Activated CD4-positive, alpha-beta T cell treated with anti-CD3 and anti-CD28 coated beads, Interleukin-2, amount 50 U/mL, for 24 hours (primary cell): ENCODE measurements at regions not wholly inside any gene's neighbourhood (a gene's known extent, or its start where the extent isn't known, plus 50 kb on each side); places are given as distances from the start of the nearest gene placed in this dataset.

ENCODE experiments used
- DNase-seq, 2 donors: peaks; one replicate each; pipeline ENCODE4 v3.0.0-alpha.2; 2020; ENCODE audit warnings: low read depth in 1 of 2, low spot score in 1 of 2

- DNase-seq = no peak
Measured at GRCh38 chr2:234679741-234680687, 183.1 kb upstream of the ARL4C start.

- no peak for DNase-seq
Measured at GRCh38 chr2:234679301-234679740, 182.4 kb upstream of the ARL4C start.

- DNase-seq = no peak
Measured at GRCh38 chr2:234678711-234679110, 181.8 kb upstream of the ARL4C start.

GRCh38 chr2:234677758-234678538 is 181.1 kb upstream of the ARL4C start:
- no peak for DNase-seq

- no peak for DNase-seq
Measured at GRCh38 chr2:234676783-234677450, 180.0 kb upstream of the ARL4C start.

- no peak for DNase-seq
Measured at GRCh38 chr2:234676109-234676782, 179.4 kb upstream of the ARL4C start.

- no peak for DNase-seq
Measured at GRCh38 chr2:234674781-234675201, 177.9 kb upstream of the ARL4C start.

GRCh38 chr2:234673961-234674759 is 177.3 kb upstream of the ARL4C start:
- no peak for DNase-seq

- DNase-seq = no peak
Measured at GRCh38 chr2:234673501-234673900, 176.6 kb upstream of the ARL4C start.

- no peak for DNase-seq
Measured at GRCh38 chr2:234672498-234673150, 175.7 kb upstream of the ARL4C start.

- DNase-seq = no peak
Measured at GRCh38 chr2:234671716-234672115, 174.8 kb upstream of the ARL4C start.

- no peak for DNase-seq
Measured at GRCh38 chr2:234671231-234671630, 174.3 kb upstream of the ARL4C start.

GRCh38 chr2:234670806-234671205 is 173.9 kb upstream of the ARL4C start:
- no peak for DNase-seq

GRCh38 chr2:234670052-234670451 is 173.2 kb upstream of the ARL4C start:
- DNase-seq = no peak

- no peak for DNase-seq
Measured at GRCh38 chr2:234669621-234670020, 172.7 kb upstream of the ARL4C start.

GRCh38 chr2:234669001-234669400 is 172.1 kb upstream of the ARL4C start:
- DNase-seq = no peak

GRCh38 chr2:234666911-234667310 is 170.0 kb upstream of the ARL4C start:
- DNase-seq = no peak

- DNase-seq = no peak
Measured at GRCh38 chr2:234665304-234665703, 168.4 kb upstream of the ARL4C start.

GRCh38 chr2:234661849-234662248 is 165.0 kb upstream of the ARL4C start:
- no peak for DNase-seq

- no peak for DNase-seq
Measured at GRCh38 chr2:234661175-234661574, 164.3 kb upstream of the ARL4C start.
